Stimulated activated CD4-positive, alpha-beta T cell treated with anti-CD3 and anti-CD28 coated beads, Interleukin-2, amount 100 ng/mL, for 48 hours (primary cell): ENCODE measurements at regions not wholly inside any gene's neighbourhood (a gene's known extent, or its start where the extent isn't known, plus 50 kb on each side); places are given as distances from the start of the nearest gene placed in this dataset.

ENCODE experiments used
- DNase-seq, 2 donors: peaks; one replicate each; pipeline ENCODE4 v3.0.0-alpha.2; 2020

DNA sequence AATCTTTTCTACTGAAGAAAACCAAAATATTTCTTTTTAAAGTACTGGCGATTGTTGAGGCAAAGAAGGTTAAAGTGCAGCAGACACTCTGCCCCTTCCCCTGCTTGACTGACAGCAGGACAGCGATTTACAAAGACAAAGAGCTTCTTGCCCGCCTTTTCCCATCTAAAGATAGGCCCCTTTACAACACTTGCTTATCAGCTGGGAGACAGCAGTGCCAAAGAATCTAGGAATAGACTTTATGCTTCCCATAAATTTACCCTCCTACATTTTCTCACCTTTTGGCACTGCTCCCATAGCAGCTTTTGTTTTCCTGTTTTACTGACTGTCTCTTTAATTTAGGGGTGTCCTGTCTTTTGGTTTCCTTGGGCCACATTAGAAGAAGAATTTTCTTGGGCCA is 824.1 kb downstream of the CCSER2 start:
- no peak for DNase-seq

DNA sequence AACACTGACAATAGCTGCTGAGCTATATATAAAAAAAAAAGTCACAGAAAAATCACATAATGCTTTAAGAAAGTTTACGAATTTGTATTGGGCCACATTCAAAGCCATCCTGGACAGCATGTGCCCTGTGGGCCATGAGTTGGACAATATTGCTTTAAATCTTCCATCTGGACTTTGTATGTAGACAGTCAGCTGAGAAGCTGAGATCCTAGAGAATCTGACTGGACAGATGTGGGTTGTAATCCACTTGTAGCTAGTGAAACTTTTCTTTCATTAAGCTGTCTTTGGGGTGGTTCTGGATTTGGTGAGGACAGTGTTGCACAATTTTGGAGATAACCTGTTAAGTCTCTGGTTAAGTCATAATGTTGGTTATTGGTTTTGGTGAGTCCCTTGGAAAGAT is 824.5 kb downstream of the CCSER2 start:
- no peak for DNase-seq

DNA sequence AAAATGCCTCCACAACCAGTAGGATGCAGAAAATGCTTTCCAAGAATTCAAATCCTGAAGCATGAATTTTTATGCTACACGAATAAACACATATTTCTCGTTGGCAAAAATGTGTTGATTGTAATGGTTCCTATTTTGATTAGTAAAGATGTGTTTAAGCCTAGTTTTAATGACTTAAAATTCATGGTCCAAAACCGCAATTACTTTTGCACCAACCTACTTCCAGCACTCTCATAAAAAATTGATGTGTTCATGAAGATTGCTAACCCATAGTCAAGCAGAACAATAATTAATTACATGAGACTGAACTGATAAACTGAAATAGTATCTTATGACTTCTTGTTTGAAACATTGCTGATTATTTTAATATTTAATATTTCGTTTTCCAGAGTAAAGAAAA is 828.8 kb downstream of the CCSER2 start:
- DNase-seq: no peak

DNA sequence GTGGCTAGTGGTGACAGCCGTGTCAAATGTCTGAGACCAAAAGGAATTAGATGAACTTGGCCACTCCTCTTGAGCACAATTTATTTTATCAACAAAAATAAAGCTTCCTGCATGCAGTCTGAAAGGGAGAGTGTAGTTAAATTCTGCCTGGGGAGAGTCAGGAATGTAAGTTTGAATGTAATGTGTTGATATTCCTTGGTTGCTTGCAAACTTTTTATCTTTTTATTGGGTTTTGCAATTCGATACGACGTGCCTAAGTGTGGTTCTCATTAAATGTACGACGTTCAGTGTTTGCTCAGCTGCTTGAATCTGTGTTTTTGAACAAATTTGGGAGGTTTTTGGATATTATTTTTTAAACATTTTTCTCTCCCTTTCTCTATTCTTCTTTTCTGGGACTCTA is 839.9 kb downstream of the CCSER2 start:
- no peak for DNase-seq

- DNase-seq: no peak
These were observed 841.6 kb downstream of the CCSER2 start for GRCh38 chr10:85170026-85170425.

GRCh38 chr10:85175635-85176034 is 847.2 kb downstream of the CCSER2 start:
- no peak for DNase-seq

DNA sequence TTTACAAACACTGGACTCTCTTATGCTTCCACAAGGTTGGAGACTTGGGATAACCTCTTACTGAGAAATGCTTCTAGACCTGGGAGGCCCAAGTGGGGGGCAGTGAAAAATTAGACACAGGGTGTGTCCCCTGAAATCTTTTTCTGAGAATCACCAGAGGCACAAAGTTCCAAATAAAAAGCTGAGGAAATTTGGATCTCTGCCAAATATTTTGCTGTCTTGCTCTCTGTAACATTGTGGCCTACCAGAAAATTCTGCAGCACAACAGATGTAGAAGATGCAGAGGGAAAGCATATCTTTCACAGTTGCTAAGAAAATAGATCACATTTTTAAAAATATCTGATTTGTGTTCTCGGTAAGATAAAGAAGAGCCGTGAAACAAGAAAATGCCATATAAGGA is 849.4 kb downstream of the CCSER2 start:
- no peak for DNase-seq

DNA sequence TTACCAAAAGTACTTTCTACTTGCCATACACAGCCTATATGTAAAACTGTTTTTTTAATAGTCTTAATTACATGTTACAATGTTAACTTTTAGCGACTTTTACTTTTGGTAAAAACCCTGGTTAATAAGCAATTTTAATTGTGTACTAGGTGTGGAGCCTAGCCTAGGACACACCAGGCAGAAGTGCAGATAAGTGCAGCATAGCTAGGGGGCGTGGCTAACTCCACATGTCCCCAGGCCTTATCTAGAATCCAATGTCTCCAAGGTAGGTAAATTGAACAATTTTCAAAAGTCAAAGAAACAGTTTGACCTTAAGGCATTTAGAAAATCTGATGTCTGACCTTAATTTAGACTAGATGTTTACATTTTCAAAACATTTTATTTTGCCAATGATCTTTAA is 858.7 kb downstream of the CCSER2 start:
- no peak for DNase-seq

GRCh38 chr10:85188770-85189484 is 860.5 kb downstream of the CCSER2 start:
- DNase-seq: no peak

- no peak for DNase-seq
These were observed 865.4 kb downstream of the CCSER2 start for GRCh38 chr10:85193796-85194195.

GRCh38 chr10:85194706-85195105 is 866.3 kb downstream of the CCSER2 start:
- no peak for DNase-seq

DNA sequence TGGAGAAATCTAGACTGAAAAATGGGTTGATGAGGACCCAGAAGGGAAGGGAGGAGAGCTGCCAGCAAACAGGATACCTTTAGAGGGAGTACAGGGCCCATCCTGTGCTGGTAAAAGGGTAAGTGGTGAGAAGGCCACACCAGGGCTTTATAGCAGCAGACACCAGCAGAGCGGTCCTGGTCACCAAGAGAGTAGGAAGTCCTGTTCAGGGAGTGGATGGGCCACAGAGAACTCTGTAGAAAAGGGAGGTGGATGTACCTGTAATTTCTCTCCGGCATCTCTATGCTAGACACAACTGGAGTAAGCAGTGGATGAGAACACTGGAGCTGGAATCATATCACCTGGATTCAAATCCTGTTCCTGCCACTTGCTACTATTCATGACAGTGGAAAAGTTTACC is 867.2 kb downstream of the CCSER2 start:
- no peak for DNase-seq

GRCh38 chr10:85204814-85205213 is 876.4 kb downstream of the CCSER2 start:
- no peak for DNase-seq

DNA sequence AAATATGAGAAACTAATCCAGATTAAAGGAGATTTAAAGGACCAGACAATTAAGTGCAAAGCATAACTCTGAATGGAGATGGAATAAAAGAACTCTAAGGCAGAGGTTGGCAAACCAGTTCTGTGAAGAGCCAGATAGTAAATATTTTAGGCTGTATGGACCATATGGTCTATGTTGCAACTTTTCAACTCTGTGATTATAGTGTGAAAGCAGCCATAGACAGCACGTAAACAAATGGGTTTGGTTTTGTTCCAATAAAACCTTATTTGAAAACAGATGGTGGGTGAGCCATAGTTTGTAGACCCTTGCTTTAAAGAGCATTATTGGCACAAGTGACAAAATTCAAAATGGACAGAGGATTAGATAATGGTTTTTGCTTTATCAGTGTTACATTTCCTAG is 884.1 kb downstream of the CCSER2 start:
- no peak for DNase-seq

DNA sequence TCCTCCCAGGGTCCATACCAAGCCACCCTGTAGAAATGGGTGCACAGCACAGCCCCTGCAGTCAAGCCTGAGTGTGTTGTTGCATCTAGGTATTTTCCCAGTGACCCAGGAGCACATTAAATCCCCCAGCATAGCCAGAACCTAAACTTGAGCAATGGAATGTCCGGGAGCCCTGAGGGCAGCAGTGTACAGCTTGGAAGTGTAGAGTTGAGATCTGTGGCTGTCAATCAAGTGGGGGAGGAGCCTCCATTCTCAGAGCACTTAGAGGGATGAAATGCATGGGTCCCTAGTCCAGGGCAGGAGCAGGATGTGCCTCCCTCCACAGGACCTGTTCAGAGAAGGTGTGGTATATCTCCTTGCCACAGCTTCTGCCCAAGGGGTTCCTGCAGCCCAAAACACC is 885.1 kb downstream of the CCSER2 start:
- DNase-seq: no peak

- no peak for DNase-seq
These were observed 893.9 kb downstream of the CCSER2 start for GRCh38 chr10:85222300-85222699.

DNA sequence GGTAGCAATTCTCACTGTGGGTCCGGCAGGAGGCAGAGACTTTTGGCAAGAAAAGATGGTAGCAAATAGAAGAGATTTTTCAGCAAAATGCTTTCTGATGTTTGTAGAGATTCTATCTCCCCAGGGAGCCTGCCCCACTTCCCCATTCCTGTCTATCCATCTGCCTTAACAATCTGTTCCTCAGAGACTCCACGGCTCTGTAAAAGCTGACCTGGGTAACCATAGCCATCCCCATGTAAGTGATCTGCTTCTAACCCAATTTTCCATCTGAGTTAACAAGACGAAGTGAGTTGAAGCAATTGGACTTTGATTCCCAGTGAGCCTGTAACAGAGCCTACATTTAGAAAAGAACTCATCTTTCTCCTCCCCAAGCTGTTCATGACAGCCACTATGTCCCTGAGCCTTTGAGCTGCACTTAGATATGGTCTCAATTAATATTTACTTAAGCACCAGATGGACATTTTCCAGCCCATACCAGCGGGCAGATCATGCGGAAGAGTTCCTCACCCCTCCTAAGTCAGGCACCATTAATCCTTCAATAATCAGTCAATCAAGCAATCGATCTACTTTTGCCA is 896.1 kb downstream of the CCSER2 start:
- no peak for DNase-seq

- DNase-seq: no peak
These were observed 896.9 kb downstream of the CCSER2 start for GRCh38 chr10:85225311-85225710.

GRCh38 chr10:85226596-85226995 is 898.2 kb downstream of the CCSER2 start:
- DNase-seq: no peak

- DNase-seq: no peak
These were observed 900.3 kb downstream of the CCSER2 start for GRCh38 chr10:85228726-85229125.

GRCh38 chr10:85231534-85232270 is 903.3 kb downstream of the CCSER2 start:
- DNase-seq: no peak

GRCh38 chr10:85235258-85235657 is 906.9 kb downstream of the CCSER2 start:
- no peak for DNase-seq

DNA sequence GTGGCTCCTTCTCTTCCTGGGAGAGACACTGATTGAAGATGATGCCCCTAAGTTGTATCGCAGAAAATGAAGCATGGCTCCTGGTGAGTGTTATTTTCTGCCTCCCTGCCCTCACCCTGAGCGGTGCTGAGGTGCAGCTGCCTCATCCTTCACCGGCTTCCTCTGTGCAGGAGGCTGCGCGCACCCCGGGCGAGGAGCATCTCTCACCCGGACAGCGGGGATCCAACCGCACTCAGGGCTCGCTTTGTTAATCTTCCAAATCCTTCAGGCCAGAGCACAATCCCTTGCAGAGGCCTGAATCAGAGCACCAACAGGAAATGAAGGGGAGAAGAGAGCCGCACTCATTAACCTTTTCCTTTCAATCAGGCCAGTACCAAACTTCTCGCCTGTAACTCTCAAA is 910.3 kb downstream of the CCSER2 start:
- DNase-seq: no peak

DNA sequence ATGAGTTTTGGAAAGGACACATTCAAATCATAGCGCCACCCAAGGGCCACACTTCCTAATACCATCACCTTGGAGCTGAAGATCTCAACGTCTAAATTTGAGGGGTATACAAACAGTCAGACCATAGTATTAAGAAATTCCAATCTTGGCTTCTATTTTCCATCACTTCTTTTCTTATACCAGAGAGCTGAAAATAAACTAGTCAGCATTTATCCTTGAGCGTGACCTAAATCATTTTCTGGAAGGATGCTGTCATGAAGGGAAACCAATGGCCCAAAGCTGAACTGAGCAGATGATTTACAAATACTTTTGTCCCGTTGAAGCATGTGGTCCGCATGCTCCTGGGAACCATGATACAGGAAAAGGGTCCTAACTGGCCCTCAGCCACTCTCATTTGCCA is 921.9 kb downstream of the CCSER2 start:
- no peak for DNase-seq
